H1 (cell line): ENCODE measurements at regions not wholly inside any gene's neighbourhood (a gene's known extent, or its start where the extent isn't known, plus 50 kb on each side); places are given as distances from the start of the nearest gene placed in this dataset.

Experiments
- CTCF ChIA-PET: fragments of 300-600 bp; sonication (Branson Sonifier 250); formaldehyde crosslinking; loops from one replicate; lab custom pipeline; 2021; ENCODE audit not compliant: partially characterized antibody; lab: Charles Lee
- POLR2A ChIA-PET: fragments of 300-600 bp; sonication (Branson Sonifier 250); formaldehyde crosslinking; loops from one replicate; lab custom pipeline; 2021; ENCODE audit warnings: inconsistent platforms; ENCODE audit not compliant: partially characterized antibody; lab: Charles Lee
- DNase-seq, 2 experiments: peaks; one replicate each; pipeline versions ENCODE4 v3.0.0 to v3.0.0-alpha.2; 2010 to 2022; ENCODE audit warnings: low spot score in 2 of 2, low read depth in 1 of 2, mixed read lengths in 1 of 2
- FAIRE-seq: peaks from 2 replicates; lab custom pipeline; 2011; peaks lifted over from hg19 to GRCh38; lab: Jason Lieb, UNC
- H2AFZ ChIP-seq: 2 replicates; pipeline ENCODE4 v1.8.1; 2012; ENCODE audit warnings: low read length, inconsistent platforms
- H2AK5ac ChIP-seq: 2 replicates; pipeline ENCODE4 v1.6.1; 2013; ENCODE audit warnings: low read depth, low read length
- H2BK120ac ChIP-seq: replicated peaks from 2 replicates; pipeline ENCODE3; 2013; ENCODE audit warnings: low read depth, low read length, inconsistent platforms
- H2BK12ac ChIP-seq: 2 replicates; pipeline ENCODE4 v1.6.1; 2013; ENCODE audit warnings: low read depth, low read length
- H2BK15ac ChIP-seq: 2 replicates; pipeline ENCODE4 v1.6.1; 2013; ENCODE audit warnings: low read length
- H2BK20ac ChIP-seq: 2 replicates; pipeline ENCODE4 v1.6.1; 2013; ENCODE audit warnings: low read length
- H2BK5ac ChIP-seq: 2 replicates; pipeline ENCODE4 v1.6.1; 2013; ENCODE audit warnings: low read depth, low read length
- H3K14ac ChIP-seq: 2 replicates; pipeline ENCODE4 v1.6.1; 2013; ENCODE audit warnings: inconsistent platforms; ENCODE audit not compliant: insufficient read length
- H3K18ac ChIP-seq: 2 replicates; pipeline ENCODE4 v1.6.1; 2013; ENCODE audit warnings: low read length; ENCODE audit errors: extremely low read depth
- H3K23ac ChIP-seq: 2 replicates; pipeline ENCODE4 v1.6.1; 2013; ENCODE audit warnings: inconsistent platforms; ENCODE audit not compliant: insufficient read length
- H3K23me2 ChIP-seq: 2 replicates; pipeline ENCODE4 v1.6.1; 2013; ENCODE audit warnings: low read depth, low read length
- H3K27ac ChIP-seq: 2 replicates; pipeline ENCODE4 v1.6.1; 2011; ENCODE audit warnings: low read depth, low read length, inconsistent platforms
- H3K27me3 ChIP-seq, 4 experiments: replicated peaks in 1 of 4; 1 replicate in 1 of 4; 2 replicates in 3 of 4; pipeline versions ENCODE4 v1.6.1 to v1.8.1; 2011 to 2013; ENCODE audit warnings: low read length in 3 of 4, mild to moderate bottlenecking in 3 of 4, inconsistent platforms in 2 of 4, mixed read lengths in 2 of 4, moderate library complexity in 1 of 4; ENCODE audit not compliant: control insufficient read depth in 3 of 4, insufficient read depth in 3 of 4; ENCODE audit errors: extremely low read depth in 1 of 4
- H3K36me3 ChIP-seq, 4 experiments: 2 replicates each; pipeline versions ENCODE4 v1.6.1 to v1.8.1; 2011 to 2013; ENCODE audit warnings: mild to moderate bottlenecking in 4 of 4, low read length in 3 of 4, moderate library complexity in 2 of 4, control low read depth in 1 of 4, inconsistent platforms in 1 of 4; ENCODE audit not compliant: insufficient read depth in 4 of 4, control insufficient read depth in 2 of 4
- H3K4ac ChIP-seq: replicated peaks from 2 replicates; pipeline ENCODE3; 2013; ENCODE audit warnings: low read length, low read depth, mixed read lengths, inconsistent platforms; ENCODE audit not compliant: insufficient read length
- H3K4me1 ChIP-seq, 4 experiments: replicated peaks in 1 of 4; 1 replicate in 1 of 4; 2 replicates in 3 of 4; pipeline versions ENCODE4 v1.6.1 to v1.8.1; 2011 to 2013; ENCODE audit warnings: low read length in 3 of 4, inconsistent platforms in 2 of 4, mixed read lengths in 1 of 4; ENCODE audit not compliant: insufficient read depth in 4 of 4, control insufficient read depth in 3 of 4
- H3K4me2 ChIP-seq, 2 experiments: 2 replicates each; pipeline versions ENCODE4 v1.6.1 to v1.8.1; 2011 to 2013; ENCODE audit warnings: low read depth in 2 of 2, low read length in 2 of 2, control low read depth in 1 of 2, inconsistent platforms in 1 of 2, mild to moderate bottlenecking in 1 of 2; ENCODE audit not compliant: insufficient read depth in 1 of 2
- H3K4me3 ChIP-seq, 4 experiments: fragments of 200-600, 300-600 bp in 1 of 4; sonication (generic), shearing (Covaris generic), sonication (Bioruptor Twin) in 1 of 4; 2 replicates each; pipeline versions ENCODE4 v1.5.1 to v1.8.1; 2011 to 2016; ENCODE audit warnings: low read length in 4 of 4, low read depth in 3 of 4, control low read depth in 2 of 4, inconsistent platforms in 2 of 4, mild to moderate bottlenecking in 2 of 4, mixed read lengths in 1 of 4, moderate library complexity in 1 of 4; ENCODE audit not compliant: insufficient read depth in 2 of 4; ENCODE audit errors: extremely low read depth in 1 of 4
- H3K56ac ChIP-seq: replicated peaks from 2 replicates; pipeline ENCODE3; 2013; ENCODE audit warnings: low read depth, mild to moderate bottlenecking, mixed read lengths, low read length, inconsistent platforms; ENCODE audit not compliant: insufficient read length
- H3K79me1 ChIP-seq: 2 replicates; pipeline ENCODE4 v1.6.1; 2013; ENCODE audit warnings: low read depth, low read length, control low read depth
- H3K79me2 ChIP-seq, 2 experiments: 2 replicates each; pipeline versions ENCODE4 v1.6.1 to v1.8.1; 2012 to 2013; ENCODE audit warnings: low read length in 2 of 2, mild to moderate bottlenecking in 2 of 2, inconsistent platforms in 1 of 2; ENCODE audit not compliant: insufficient read depth in 2 of 2, control insufficient read depth in 1 of 2
- H3K9ac ChIP-seq, 4 experiments: replicated peaks in 1 of 4; 1 replicate in 1 of 4; 2 replicates in 3 of 4; pipeline versions ENCODE4 v1.6.1 to v1.8.1; 2011 to 2013; ENCODE audit warnings: low read depth in 3 of 4, low read length in 3 of 4, control low read depth in 2 of 4, mild to moderate bottlenecking in 2 of 4, moderate library complexity in 2 of 4, inconsistent platforms in 1 of 4; ENCODE audit errors: extremely low read depth in 1 of 4
- H3K9me3 ChIP-seq, 2 experiments: 2 replicates each; pipeline versions ENCODE4 v1.6.1 to v1.8.1; 2012 to 2013; ENCODE audit warnings: mild to moderate bottlenecking in 2 of 2, moderate library complexity in 2 of 2, control low read depth in 1 of 2, inconsistent platforms in 1 of 2, low read depth in 1 of 2, low read length in 1 of 2, mixed read lengths in 1 of 2; ENCODE audit not compliant: insufficient read depth in 2 of 2
- H4K20me1 ChIP-seq, 2 experiments: replicated peaks in 1 of 2; 2 replicates each; pipeline versions ENCODE3 to v1.8.1; 2011 to 2013; ENCODE audit warnings: inconsistent platforms in 2 of 2, low read length in 2 of 2, mild to moderate bottlenecking in 1 of 2; ENCODE audit not compliant: insufficient read depth in 2 of 2, control insufficient read depth in 1 of 2
- H4K5ac ChIP-seq: 2 replicates; pipeline ENCODE4 v1.6.1; 2013; ENCODE audit warnings: low read length, low read depth, mixed read lengths, inconsistent platforms; ENCODE audit not compliant: insufficient read length
- H4K8ac ChIP-seq: 2 replicates; pipeline ENCODE4 v1.8.0; 2013; ENCODE audit warnings: mild to moderate bottlenecking, moderate library complexity, low read length, inconsistent platforms; ENCODE audit not compliant: insufficient read depth; ENCODE audit errors: extremely low read depth
- H4K91ac ChIP-seq: replicated peaks from 2 replicates; pipeline ENCODE3; 2013; ENCODE audit warnings: low read length, mixed read lengths, inconsistent platforms; ENCODE audit not compliant: insufficient read length
- CHD2 ChIP-seq: IDR thresholded peaks from 2 replicates; pipeline ENCODE4 v1.6.1; 2012; ENCODE audit warnings: low read length, improper control_type of control experiment
- EZH2 ChIP-seq: fragments of 200-600 bp; sonication (generic); IDR thresholded peaks from 2 replicates; pipeline ENCODE4 v1.7.1; 2012; ENCODE audit warnings: low read depth, mild to moderate bottlenecking, moderate library complexity, low read length, inconsistent platforms; ENCODE audit not compliant: severe bottlenecking
- MAX ChIP-seq: IDR thresholded peaks from 2 replicates; pipeline ENCODE4 v1.6.1; 2012; ENCODE audit warnings: inconsistent platforms
- RBBP5 ChIP-seq: IDR thresholded peaks from 2 replicates; pipeline ENCODE4 v1.7.1; 2012; ENCODE audit warnings: low read depth, mild to moderate bottlenecking, inconsistent platforms, low read length, moderate library complexity, borderline replicate concordance
- RNF2 ChIP-seq: fragments of 200-900, 300-1000 bp; sonication (generic); IDR thresholded peaks from 2 replicates; pipeline ENCODE4 v1.7.1; 2016; ENCODE audit warnings: borderline replicate concordance, low read depth, mild to moderate bottlenecking, antibody characterized with exemption, low read length; ENCODE audit not compliant: poor library complexity, severe bottlenecking; ENCODE audit errors: missing control alignments
- SIRT6 ChIP-seq: IDR thresholded peaks from one replicate; pipeline ENCODE4 v1.7.1; 2012; ENCODE audit warnings: low read length, inconsistent platforms
- SRF ChIP-seq: IDR thresholded peaks from 2 replicates; pipeline ENCODE4 v1.6.1; 2011; ENCODE audit warnings: mild to moderate bottlenecking, low read depth, low read length, moderate library complexity
- WGBS, 2 experiments: shearing (Covaris generic) in 1 of 2; methylation state at CpG; one replicate each; pipeline versions ENCODE4 v1.1.6 to v1.1.7; 2013 to 2015; ENCODE audit warnings: low lambda C conversion rate in 2 of 2, mixed read lengths in 2 of 2, inconsistent platforms in 1 of 2, low coverage in 1 of 2, missing lambda C conversion rate in 1 of 2; ENCODE audit not compliant: insufficient replicate concordance in 2 of 2, insufficient coverage in 1 of 2, insufficient read length in 1 of 2; ENCODE audit errors: extremely low coverage in 1 of 2, missing lambda C conversion rate in 1 of 2; 5-methylcytosine and 5-hydroxymethylcytosine counted together

DNA sequence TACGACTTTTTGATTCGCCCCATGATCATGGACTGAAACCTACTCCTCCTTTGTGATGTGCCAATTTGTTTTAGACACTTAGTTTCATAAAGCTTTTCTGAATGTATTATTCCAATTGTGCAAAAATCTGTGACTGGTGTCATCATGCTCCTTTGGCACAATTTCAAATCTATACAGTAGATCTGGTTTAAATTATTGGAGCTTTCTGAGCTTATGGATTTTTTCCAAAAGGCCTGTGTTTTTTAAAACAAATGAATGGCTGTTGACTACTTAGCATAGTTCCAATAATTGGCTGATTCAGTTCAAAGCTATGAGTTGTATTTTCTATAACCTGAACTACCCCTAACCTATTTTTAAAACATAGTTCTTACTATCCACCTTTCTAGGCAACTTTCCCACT, 282.7 kb downstream of the CNTN3 start:
- H2AFZ ChIP-seq, result no peak overlapping the region
- H3K23me2 ChIP-seq, result no peaks in the 10 kb centered on the region
- ChIA-PET POLR2A (no interaction called here), CTCF (no interaction called here)
- no peaks in the 10 kb centered on the region for H3K79me2 ChIP-seq
- H3K4me1 ChIP-seq, result no peaks in the 10 kb centered on the region
- H2AK5ac ChIP-seq, result no peak overlapping the region
- no peak overlapping the region for H2BK5ac ChIP-seq
- no peak overlapping the region for H2BK12ac ChIP-seq
- no peak overlapping the region for H3K14ac ChIP-seq
- no peak overlapping the region for H4K5ac ChIP-seq
- 100% methylated on average over 2 of the region's 2 CpGs; no CpG with 5 or more reads in 1 of the 2 experiments for WGBS, 2 experiments
- DNase-seq (no peak), FAIRE-seq (no peak)
- H3K27me3 ChIP-seq, result no peaks in the 10 kb centered on the region
- H4K8ac ChIP-seq, result no peak overlapping the region
- H3K18ac ChIP-seq, result no peak overlapping the region
- no peak overlapping the region for H2BK120ac ChIP-seq
- H4K20me1 ChIP-seq, result no peaks in the 10 kb centered on the region
- H3K9me3 ChIP-seq, result no peaks in the 10 kb centered on the region
- no peak overlapping the region for H2BK15ac ChIP-seq
- H3K4ac ChIP-seq, result no peak overlapping the region
- H3K4me3 ChIP-seq, result no peak overlapping the region
- no peak overlapping the region for H3K27ac ChIP-seq
- H3K56ac ChIP-seq, result no peak overlapping the region
- TF ChIP-seq RNF2, result no peak
- no peak for TF ChIP-seq MAX
- TF ChIP-seq RBBP5, result no peak
- TF ChIP-seq SIRT6, result no peak
- TF ChIP-seq SRF, result no peak
- TF ChIP-seq EZH2, result no peak
- TF ChIP-seq CHD2, result no peak
- H3K23ac ChIP-seq, result no peak overlapping the region
- H3K9ac ChIP-seq, result no peak overlapping the region
- H2BK20ac ChIP-seq, result no peak overlapping the region
- H4K91ac ChIP-seq, result no peak overlapping the region
- no peaks in the 10 kb centered on the region for H3K79me1 ChIP-seq
- no peak overlapping the region for H3K4me2 ChIP-seq
- no peaks in the 10 kb centered on the region for H3K36me3 ChIP-seq
